SHP77 treated with DMSO at 0.1 percent for 48 hours (cell line): ENCODE measurements at regions not wholly inside any gene's neighbourhood (a gene's known extent, or its start where the extent isn't known, plus 50 kb on each side); places are given as distances from the start of the nearest gene placed in this dataset.

Source experiments
- DNase-seq: peaks from one replicate; lab custom pipeline; 2025; lab: John Stamatoyannopoulos, UW

GRCh38 chr4:83723609-83724008 lies 187.7 kb downstream of the GPAT3 start:
- no peak for DNase-seq

- DNase-seq, result no peak
These were observed 186.9 kb downstream of the GPAT3 start for GRCh38 chr4:83722730-83723269.

DNA sequence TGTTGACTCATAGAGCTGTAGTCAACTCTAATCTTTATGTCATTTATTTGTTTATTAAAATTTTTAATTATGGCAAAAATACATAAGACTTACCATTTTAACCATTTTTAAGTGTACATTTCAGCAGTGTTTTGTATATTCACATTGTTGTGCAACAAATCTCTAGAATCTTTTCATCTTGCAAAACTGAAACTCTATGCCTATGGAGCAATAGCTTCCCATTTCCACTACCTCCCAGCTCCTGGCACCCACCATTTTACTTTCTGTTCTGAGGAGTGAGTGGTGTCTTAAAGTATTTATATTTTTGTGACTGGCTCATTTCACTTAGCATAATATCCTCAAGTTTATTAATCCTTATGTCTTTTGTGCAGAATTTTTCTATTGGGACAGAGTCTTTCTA lies 181.0 kb downstream of the GPAT3 start:
- DNase-seq, result no peak

DNA sequence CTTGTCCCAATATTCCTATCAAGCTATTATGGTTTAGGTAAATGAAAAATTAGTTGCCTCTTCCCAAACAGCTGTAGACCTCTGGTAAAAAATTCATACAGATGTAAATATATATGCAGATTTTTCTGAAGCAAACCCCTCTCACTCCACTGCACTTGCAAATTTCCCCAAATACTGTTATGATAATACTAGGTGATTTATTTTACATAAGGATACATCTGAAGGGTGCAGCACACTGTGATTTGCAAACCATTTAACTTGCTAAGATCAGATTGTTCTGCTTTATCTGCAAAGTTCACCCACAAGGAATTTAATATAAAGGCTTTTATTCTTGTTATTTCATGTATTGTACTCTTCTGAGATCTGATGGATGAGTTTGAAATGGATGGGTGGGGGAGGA lies 177.0 kb downstream of the GPAT3 start:
- DNase-seq, result no peak

- no peak for DNase-seq
These were observed 173.7 kb downstream of the GPAT3 start for GRCh38 chr4:83709627-83710026.

DNA sequence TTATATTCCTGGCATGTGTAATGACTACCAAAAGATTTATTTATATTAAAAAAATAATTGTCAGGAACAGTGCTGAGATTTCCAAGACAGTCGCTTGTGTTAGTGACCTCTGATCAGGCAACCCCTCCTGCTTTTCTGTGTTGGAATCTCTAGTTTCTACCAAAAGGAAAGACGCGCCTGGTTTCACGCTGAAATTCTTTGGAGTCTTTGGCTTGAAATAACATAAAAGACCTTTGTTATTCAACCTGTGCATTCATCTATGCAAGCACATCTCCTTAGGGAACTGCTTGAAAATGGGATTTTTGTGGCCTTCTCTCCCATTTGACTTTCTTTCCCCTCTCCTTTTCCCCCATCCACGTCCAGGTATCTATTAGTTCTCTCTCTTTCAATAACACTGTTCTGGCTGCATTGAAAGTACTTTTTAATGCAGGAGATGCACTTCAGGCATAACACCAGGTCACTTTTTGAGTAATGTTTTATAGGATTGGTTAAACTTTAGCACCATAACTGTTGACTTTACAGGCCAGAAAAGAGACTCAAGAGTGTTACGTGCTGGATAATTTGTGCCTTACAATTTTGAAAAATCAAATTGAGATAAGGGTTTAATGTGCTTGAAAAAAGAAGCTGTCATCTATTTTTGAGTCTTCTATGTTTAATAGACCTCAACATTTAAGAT lies 172.7 kb downstream of the GPAT3 start:
- no peak for DNase-seq

DNA sequence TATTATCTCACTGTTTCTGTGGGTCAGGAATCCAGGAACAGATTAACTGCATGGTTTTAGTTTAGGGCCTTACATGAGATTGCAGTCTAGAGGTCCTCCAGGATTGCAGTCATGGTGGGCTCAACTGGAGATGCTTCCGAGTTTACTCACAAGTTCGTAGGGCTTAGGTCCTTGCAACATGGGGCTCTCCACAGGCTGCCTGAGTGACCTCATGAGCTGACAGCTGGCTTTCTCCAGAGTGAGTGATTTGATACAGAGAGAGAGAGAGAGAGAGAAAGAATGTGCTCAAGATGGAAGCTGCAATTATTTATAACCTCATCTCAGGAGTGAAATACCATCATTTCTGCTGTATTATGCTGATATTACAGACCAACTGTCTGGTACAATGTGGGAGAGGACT lies 168.9 kb downstream of the GPAT3 start:
- DNase-seq, result no peak

DNA sequence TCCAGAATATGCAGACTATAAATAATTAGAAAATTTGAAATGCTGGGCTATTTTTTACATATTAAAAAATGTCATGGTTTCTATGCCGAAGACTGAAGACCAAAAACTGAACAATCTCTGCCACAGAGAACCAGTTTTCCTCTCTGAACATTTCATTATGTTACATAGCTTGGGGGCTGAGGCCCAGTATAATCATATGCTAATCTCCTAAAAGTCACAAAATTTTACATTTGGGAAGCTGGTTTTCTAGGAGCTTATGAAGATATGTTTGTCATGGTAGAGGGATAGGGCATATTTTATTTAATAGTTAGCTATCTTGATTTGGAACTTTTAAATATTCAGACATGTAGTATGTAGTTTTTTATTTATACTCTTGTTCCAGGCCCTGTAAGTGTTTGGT lies 167.8 kb downstream of the GPAT3 start:
- DNase-seq, result no peak

DNA sequence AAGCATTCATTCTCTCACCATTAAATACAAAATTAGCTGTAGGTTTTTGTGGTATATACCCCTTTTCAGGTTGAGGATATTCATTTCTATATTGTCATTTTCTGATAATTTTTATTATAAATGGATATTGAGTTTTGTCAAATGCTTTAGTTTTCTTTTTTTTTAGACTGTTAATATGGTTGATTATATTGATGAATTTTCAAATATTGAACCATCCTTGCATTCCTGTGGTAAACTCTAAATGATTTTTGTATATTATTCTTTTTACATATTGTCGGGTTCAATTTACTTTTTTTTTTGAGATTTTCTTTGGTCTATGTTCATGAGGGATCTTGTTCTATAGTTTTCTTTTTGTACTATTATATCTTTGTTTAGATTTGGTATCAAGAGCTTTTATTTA lies 165.1 kb downstream of the GPAT3 start:
- no peak for DNase-seq

DNA sequence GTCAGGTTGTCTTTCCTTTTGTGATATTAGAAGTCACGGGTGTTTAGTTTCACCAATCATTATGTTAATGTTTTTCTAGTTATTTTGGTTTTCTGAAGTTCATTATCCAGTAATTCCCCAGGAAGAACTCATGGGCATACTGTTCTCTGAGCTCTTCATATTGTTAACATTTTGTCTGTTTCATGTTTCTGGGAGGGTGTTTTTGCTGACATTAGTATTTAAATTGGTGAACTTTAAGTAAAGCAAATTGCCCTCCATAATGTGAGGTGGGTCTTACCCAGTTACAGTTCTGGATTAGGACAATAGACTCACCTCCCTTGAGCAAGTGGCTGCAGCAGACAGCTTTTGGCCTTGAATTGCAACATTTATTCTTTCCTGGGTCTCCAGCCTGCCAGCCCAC lies 163.4 kb downstream of the GPAT3 start:
- DNase-seq, result no peak

- no peak for DNase-seq
These were observed 156.1 kb downstream of the GPAT3 start for GRCh38 chr4:83692028-83692427.

DNA sequence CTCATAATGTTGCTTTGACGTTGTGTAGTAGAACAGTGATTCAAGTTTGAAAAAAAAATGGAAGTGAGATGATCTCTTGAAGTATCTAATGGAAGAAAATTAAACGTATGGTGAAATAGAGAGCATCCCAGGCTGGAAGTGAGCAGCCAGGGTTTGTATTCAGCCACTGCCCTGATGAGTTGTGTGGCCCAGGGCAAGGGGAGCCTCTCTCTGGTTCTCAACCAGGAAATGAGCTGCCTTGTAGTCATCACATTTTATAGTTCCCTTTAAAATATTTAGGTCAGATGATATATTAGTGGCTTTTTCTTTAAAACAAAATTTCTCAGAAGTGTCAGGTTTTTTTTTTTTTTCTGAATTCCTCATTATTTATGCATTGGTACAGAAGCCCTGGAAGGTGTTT lies 150.3 kb downstream of the GPAT3 start:
- no peak for DNase-seq

GRCh38 chr4:83679692-83680091 lies 143.8 kb downstream of the GPAT3 start:
- DNase-seq, result no peak

DNA sequence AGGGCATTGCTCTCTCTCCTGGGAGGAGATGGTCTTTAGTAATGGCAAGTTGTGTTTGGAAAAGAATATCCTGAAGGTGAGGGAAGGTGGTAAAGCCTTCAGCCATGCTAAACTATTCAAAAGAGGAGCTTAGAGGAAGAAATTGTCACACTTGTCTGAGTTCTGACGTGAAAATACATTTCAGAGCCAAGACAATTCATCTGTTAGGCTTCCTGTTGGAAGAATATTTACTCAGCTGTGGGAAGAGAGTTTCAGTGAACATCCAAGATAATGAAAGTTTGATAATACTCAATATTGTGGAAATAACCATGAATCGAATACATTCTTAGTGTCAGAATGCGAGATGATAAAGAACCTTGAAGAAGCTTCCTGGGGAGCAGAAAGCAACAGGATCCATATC lies 143.3 kb downstream of the GPAT3 start:
- no peak for DNase-seq

- no peak for DNase-seq
These were observed 141.7 kb downstream of the GPAT3 start for GRCh38 chr4:83677656-83678055.

- no peak for DNase-seq
These were observed 128.8 kb downstream of the GPAT3 start for GRCh38 chr4:83664741-83665140.

GRCh38 chr4:83664071-83664470 lies 128.2 kb downstream of the GPAT3 start:
- DNase-seq, result no peak

DNA sequence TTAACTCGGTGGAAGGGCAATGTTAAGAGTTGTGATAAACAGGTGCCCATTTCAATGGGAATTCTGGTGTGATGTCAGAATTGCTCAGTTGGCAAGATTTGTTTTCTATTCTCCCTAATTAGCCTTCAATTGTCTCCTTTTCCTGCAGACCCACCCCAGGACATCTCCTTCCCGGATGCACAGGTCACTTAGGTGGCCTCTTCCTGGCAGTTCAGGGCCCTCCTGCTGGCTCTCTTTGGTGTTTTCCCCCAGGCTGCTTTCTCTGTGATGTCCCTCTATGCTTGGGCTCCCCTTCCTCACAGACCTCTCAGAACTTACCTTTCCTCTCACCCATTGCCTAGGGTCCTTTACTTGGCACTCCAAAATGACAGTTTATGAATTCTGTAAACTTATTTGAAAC lies 126.3 kb downstream of the GPAT3 start:
- DNase-seq, result no peak

GRCh38 chr4:83661359-83661758 lies 125.5 kb downstream of the GPAT3 start:
- no peak for DNase-seq

DNA sequence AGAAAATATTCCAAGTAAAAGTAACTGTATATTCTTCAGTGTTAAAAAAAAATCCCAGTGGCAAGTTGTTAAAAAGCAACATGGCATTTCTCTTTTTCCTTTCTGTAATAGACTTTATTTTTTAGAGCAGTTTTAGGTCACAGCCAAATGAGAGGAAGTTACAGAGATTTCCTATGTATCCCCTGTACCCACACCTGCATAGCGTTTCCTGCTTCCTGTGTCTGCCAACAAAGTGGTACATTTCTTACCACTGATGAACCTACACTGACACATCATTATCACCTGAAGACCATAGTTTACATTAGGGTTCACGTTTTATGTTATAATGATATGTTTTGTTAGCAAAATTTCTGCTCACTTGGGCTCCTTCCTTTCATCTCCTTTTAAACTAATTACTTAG lies 124.7 kb downstream of the GPAT3 start:
- DNase-seq, result no peak

GRCh38 chr4:83658806-83659205 lies 122.9 kb downstream of the GPAT3 start:
- no peak for DNase-seq

- DNase-seq, result no peak
These were observed 121.4 kb downstream of the GPAT3 start for GRCh38 chr4:83657336-83657735.
